NT2/D1 (cell line): ENCODE measurements at regions not wholly inside any gene's neighbourhood (a gene's known extent, or its start where the extent isn't known, plus 50 kb on each side); places are given as distances from the start of the nearest gene placed in this dataset.

Experiments
- YY1 ChIP-seq: IDR thresholded peaks from 2 replicates; pipeline ENCODE4 v1.6.1; 2011; ENCODE audit not compliant: insufficient read length, insufficient read depth
- ZNF274 ChIP-seq: IDR thresholded peaks from 2 replicates; pipeline ENCODE4 v1.6.1; 2011; ENCODE audit warnings: mild to moderate bottlenecking, low read depth, low read length

DNA sequence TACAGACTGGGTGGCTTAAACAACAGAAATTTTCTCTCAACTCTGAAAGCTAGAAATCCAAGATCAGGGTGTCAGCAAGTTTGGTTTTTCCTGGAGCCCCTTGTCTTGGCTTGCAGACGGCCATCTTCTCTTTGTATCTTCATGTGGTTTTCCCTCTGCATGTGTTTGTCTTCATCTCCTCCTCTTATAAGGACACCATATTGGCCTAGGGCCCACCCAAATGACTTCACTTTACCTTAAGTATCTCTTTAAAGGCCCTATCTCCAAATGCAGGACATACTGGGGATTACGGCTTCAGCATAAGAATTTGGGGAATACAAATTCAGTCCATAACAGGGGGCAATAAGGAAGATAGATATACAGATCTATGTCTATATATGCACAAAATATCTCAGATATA lies 187.9 kb downstream of the MTCL1 start:
- TF ChIP-seq ZNF274 (no peak), YY1 (no peak)
